GM18499 (cell line): ENCODE measurements at regions not wholly inside any gene's neighbourhood (a gene's known extent, or its start where the extent isn't known, plus 50 kb on each side); places are given as distances from the start of the nearest gene placed in this dataset.
"Not testable (repeated sequence)": the region's sequence is repeated elsewhere in the genome, so short reads cannot be mapped to it uniquely, and the experiment has no call there.

Experiments used
- ATAC-seq: cut with Tn5 transposase; IDR thresholded peaks from one replicate; pipeline ENCODE4 v1.9.1; 2021; ENCODE audit warnings: moderate number of reproducible peaks; ENCODE audit not compliant: insufficient read depth, unreplicated experiment

DNA sequence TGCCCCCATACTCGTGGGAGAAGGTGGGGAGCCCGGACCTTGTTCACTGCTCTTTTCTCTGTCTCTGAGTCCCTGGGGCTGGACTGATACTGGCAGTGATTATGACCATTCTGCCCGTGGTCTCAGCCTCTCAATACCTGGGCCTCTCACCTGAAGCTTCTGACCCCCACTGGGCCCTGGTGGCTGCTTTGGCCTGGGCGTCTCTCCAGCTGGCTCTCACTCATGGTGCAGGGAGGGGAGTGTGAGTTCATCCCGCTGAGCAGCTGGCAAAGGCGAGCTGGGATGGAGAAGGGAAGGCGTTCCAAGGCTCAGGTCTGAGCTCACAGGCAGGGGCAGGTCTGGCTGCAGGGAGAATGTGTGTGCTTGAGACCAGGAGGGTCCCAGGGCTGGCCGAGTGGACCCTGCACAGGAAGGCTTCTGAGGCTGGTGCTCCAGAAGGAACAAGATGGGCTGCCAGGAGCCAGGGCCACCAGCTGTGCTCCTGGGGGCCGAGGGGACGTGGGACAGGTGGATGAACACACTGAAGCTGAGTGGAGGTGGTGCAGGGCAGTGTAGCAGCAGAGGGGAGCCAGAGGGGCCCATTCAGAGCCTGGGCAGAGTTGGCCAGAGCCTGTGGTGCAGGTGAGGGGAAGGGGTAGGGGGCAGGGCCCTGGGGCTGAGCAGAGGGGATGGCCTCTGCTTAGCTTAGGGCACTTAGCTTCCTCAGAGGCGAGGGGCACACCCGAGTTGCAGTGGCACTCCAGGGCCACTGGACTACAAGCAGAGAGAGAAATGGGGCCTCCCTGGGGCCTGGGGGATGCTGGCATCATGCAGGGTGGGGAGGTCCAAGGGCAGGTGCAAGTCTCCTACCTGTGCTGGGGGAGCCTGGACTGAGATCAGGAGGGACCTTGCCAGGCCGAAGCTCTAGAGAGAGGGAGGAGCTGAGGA, 122.5 kb downstream of the TMEM121 start:
- not testable (repeated sequence) for ATAC-seq

DNA sequence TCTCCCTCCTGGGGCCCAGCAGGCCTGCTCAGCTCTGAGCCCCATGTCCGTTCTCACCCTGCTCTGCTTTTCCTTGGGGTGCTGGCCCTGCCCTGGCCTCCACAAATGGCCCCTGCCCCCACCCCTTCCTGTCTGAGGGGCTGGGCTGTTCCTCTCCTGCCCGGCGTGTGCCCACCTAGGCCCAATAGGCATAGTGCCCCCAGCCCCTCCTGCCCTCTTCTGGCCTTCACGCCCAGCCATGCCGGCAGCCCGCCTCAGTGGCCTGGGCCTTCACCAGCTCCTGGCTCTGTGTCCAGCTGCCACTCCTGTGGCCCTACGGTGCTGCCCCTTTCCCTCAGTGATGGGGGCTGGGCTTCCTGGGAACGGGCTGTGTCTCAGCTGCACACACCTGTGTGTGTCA, 125.9 kb downstream of the TMEM121 start:
- not testable (repeated sequence) for ATAC-seq

DNA sequence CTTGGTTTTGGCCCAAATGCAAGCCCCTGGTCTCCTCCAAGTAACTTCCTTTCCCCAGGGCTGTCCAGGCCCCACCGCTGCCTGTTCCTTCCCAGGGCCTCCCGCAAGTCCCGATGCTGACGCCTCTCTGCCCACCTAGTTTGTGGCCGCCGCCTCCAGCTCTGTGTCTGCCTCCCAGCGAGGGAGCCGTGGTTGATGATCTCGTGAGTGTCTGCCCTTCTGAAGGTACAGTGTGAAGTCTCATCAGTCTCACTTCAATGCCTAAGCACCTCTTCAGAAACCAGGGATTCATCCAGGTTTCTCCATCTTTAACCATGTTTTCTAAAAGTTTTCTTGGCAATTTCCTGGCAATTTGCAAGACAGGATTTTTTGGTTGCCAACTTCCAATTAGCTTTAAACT, 127.5 kb downstream of the TMEM121 start:
- not testable (repeated sequence) for ATAC-seq

DNA sequence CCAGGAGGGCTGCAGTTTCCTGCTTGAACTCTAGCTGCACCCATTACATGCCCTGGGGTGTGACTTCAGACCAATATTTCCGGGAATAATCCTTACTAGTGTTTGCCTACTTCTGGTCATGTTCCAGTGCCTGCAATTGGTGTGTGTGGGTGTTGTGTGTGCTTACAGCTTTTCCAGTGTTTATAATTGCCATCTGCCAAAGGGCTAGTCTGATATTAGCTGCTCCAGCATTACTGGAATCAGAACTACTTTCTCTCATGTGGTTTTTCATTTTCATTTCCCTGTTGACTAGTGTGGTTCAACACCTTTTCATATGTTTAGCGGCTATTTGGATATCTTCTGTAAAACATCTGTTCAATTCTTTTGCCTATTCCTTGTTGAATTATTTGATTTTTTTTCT, 132.9 kb downstream of the TMEM121 start:
- ATAC-seq, result not testable (repeated sequence)

DNA sequence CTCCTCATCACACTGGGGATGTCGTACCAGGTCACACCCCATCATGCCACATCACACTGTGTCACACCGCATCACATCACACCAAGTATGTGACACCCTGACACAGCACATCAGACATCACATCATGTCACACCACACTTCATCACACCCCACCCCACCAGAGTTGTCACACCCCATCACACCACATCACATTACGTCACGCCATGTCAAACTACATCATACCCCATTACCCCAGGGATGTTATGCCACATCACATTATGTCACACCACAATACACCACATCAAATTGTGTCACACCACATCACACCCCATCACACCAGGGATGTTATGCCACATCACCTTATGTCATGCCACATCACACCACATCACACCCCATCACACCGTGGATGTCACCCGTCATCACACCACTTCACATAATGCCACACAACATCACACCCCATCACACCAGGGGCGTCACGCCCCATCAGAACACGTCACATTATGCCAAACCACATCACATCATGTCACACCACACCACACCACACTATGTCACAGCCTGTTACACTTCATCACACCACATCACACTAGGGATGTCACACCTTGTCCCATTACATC, 133.6 kb downstream of the TMEM121 start:
- ATAC-seq, result no peak

DNA sequence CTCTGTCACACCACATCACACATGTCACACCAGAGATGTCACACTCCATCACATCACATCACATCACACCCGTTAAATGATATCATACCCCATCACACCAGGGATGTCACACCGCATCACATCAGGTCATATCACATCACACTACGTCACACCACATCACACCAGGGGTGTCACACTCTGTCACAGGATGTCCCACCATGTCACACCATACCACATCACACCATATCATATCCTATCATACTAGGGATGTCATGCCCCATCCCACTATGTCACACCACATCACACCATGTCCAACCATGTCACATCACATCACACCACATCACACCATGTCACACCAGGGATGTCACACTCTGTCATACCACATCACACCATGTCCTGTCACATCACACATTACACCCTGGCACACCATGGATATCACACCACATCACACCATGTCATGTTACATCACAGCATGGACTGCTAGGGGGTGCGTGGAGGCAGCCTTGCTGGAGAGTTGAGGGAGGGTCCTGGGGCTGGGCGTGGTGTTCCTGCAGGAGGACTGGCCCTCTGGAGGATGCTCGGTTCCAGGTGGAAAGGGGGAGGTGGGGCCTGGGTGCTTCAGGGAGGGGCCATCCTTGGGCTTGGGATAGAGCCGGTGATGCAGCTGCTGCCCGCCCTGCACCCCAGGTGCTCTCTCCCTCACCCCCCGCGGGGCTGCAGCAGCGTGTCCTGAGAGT, 134.6 kb downstream of the TMEM121 start:
- ATAC-seq, result no peak

DNA sequence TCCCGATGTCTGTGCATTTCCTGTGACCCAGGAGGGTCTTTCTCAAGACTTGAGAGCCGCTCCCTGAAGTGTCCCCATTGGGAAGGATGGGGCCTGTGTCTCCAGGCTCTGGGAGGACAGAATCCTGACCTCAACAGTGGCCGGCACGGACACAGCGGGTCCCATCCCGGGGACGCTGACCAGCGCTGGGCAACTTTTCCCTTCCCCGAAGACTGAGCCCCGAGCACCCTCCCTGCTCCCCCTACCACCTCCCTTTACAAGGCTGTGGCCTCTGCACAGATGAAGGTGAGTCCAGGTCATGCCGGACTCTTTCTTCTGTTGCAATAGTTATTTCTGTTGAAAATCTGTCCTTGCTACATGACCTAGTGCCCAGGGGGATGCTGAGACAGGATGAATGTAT, 135.7 kb downstream of the TMEM121 start:
- not testable (repeated sequence) for ATAC-seq

DNA sequence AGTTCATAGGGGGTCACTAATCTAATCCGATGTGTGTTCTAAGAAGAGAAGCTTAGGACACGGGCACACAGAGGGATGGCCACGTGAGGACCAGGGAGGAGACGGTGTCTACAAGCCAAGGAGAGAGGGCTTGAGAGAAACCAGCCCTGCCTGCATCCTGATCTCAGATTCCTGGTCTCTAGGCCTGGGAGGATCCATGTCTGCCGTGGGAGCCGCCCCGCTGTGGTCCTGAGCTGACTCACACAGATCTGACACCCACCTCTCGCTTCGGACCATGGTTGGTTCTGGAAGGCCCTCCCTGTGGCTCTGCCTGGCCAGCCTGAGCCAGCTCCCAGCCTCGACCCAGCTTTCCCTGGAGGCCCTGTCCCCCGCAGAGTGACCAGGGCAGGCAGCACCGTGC, 136.2 kb downstream of the TMEM121 start:
- not testable (repeated sequence) for ATAC-seq

DNA sequence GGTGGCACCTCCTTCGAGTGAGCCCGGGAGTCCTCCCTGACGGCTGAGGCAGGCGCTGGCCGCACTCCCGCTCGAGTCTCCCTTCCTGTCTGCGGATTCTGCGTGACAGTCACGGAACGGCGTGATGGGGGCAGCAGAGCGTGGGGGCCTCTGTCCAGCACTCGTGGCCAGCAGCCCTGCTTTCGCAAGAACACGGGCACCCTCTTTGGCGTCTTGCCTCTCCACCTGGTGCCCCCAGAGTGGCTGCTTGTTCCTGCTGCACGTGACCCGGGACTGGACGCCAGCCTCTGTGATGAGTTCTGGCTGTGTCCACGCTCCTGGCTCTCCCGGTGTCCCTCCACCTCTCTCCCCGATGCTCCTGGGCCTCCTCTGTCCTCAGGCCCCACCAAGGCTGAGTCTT, 136.9 kb downstream of the TMEM121 start:
- not testable (repeated sequence) for ATAC-seq

DNA sequence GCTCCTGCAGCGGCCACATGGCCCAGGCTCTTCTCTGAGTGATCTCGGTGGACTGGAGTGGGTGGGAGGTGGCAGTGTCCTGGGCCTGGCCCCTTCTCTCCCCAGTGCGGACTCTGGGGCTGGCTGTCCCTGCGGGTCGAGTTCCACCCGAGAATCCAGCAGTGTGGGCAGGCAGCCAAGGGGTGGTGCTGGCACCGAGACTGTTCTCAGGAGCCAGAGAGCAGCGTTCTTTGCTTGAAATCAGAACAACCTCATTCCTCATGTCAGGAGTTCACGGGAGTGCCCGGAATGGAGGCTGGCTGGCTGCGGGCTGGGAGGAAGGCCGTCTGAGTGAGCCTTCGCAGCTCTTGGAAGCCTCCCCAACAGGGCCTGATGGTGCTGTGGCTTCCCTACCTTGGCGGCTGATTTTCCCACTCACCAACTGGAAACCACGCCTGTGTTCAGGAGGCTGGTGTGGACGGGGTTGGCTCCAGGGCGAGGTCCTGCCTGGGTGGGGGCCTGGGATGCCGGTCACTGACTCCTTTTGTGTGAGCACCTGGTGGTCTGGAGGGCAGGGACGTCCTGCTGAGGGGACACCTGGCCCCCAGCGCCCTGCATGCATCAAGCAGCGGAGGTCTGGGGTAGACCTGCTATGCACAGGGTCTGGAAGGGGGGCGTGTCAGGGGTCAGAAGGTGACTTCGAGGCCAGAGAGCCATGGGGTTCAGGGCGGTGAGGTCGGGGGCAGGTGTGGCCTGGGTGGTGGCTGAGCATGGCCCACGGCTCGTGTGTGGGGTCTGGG, 137.6 kb downstream of the TMEM121 start:
- not testable (repeated sequence) for ATAC-seq

DNA sequence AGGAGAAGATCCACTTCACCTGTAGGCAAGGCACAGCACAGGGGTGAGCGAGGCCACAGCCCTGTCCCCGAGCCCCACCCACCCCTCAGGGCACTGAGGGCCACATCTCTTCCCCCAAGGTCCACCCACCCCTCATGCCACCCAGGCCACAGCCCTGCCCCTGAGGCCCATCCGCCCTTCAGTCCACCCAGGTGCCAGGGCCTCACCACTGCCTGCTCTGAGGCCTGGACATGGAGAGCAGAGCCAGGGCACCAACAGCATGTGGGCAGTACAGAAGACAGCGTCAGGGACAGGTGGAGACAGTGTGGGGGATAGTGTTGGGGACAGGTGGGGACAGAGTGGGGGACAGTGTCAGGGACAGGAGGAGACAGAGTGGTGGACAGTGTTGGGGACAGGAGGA, 138.3 kb downstream of the TMEM121 start:
- ATAC-seq, result no peak

DNA sequence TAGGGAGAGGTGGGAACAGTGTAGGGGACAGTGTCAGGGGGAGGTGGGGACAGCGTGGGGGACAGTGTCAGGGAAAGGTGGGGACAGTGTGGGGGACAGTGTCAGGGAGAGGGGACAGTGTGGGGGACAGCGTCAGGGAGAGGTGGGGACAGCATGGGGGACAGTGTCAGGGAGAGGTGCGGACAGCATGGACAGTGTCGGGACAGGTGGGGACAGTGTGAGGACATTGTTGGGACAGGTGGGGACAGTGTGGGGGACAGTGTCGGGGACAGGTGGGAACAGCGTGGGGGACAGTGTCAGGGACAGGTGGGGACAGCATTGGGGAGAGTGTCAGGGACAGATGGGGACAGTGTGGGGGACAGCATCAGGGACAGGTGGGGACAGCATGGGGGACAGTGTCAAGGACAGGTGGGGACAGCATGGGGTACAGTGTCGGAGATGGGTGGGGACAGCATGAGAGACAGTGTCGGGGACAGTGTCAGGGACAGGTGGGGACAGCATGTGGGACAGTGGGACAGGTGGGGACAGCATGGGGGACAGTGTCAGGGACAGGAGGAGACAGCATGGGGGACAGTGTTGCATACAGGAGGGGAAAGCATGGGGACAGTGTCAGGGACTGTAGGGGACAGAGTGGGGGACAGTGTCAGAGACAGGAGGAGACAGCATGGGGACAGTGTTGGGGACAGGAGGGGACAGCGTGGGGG, 139.0 kb downstream of the TMEM121 start:
- ATAC-seq, result no peak

DNA sequence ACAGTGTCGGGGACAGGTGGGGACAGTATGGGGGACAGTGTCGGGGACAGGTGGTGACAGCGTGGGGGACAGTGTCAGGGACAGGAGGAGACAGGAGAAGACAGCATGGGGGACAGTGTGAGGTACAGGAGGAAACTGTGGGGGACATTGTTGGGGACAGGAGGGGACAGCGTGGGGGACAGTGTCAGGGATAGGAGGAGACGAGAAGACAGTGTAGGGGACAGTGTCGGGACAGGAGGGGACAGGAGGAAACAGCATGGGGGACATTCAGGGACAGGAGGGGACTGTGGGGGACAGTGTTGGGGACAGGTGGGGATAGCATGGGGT, 139.5 kb downstream of the TMEM121 start:
- ATAC-seq, result no peak

DNA sequence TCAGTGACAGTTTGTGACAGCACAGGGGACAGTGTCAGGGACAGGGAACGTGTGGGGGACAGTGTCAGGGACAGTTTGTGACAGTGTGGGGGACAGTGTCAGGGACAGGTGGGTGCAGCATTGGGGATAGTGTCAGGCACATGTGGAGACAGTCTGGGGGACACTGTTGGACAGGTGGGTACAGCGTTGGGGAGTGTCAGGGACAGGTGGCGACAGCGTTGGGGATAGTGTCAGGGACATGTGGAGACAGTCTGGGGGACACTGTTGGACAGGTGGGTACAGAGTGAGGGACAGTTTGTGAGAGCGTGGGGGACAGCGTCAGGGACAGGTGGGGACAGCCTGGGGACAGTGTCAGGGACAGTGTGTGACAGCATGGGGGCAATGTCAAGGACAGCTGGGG, 140.0 kb downstream of the TMEM121 start:
- ATAC-seq, result no peak

DNA sequence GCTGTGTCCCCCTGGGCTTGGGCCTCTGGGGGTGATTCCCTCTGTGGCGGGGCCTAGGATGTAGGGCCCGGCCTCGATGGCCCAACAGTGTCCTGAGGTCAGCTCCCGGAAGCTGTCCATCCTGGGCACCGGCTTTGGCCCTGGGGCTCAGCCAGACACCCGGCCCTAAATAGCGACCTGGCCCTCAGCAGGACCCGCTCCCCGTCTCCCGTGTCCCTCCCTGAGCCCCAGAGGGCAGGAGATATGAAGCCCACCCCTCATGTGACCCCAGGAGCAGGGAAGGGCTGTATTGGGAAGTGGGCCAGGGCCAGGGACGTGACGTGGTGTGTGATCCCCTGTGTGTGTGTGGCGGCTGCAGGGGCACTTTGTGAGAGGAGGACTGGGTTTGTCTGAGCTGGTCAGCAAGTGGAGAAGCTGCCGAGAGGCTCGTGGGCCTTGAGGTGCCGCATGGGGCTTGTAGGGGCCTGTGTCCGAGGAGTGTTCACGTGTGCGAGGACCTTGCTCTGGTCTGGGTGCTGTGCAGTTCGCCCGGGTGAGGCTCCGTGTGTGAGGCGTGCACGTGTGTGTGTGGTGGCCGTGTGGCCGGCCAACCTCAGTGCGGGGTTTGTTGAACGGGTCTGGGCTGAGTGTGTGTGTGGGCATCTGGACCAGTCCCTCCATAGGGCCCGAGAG, 140.7 kb downstream of the TMEM121 start:
- not testable (repeated sequence) for ATAC-seq

DNA sequence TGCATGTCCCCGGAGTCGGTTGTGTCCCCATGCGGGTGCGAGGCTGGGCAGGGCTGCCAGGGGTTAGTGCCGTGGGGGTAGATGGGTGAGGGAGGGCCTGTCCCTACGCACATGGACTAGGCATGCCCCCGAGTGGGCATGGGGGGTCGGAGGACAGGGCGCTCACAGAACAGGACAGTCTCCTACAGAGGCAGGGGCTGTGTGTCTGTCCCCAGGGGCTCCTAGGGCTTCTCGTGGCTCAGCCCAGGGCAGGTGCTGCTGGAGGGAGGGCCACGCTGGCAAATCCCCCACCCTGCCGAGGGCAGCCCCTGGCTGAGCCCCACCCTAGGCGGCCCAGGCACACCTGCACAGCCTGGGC, 141.3 kb downstream of the TMEM121 start:
- ATAC-seq, result not testable (repeated sequence)

DNA sequence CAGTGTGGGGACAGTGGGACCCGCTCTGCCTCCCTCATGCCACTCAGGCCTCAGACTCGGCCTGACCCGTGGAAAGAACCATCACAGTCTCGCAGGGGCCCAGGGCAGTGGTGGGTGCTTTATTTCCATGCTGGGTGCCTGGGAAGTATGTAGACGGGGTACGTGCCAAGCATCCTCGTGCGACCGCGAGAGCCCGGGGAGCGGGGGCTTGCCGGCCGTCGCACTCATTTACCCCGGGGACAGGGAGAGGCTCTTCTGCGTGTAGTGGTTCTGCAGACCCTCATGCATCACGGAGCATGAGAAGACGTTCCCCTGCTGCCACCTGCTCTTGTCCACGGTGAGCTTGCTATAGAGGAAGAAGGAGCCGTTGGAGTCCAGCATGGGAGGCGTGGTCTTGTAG, 141.6 kb downstream of the TMEM121 start:
- not testable (repeated sequence) for ATAC-seq

DNA sequence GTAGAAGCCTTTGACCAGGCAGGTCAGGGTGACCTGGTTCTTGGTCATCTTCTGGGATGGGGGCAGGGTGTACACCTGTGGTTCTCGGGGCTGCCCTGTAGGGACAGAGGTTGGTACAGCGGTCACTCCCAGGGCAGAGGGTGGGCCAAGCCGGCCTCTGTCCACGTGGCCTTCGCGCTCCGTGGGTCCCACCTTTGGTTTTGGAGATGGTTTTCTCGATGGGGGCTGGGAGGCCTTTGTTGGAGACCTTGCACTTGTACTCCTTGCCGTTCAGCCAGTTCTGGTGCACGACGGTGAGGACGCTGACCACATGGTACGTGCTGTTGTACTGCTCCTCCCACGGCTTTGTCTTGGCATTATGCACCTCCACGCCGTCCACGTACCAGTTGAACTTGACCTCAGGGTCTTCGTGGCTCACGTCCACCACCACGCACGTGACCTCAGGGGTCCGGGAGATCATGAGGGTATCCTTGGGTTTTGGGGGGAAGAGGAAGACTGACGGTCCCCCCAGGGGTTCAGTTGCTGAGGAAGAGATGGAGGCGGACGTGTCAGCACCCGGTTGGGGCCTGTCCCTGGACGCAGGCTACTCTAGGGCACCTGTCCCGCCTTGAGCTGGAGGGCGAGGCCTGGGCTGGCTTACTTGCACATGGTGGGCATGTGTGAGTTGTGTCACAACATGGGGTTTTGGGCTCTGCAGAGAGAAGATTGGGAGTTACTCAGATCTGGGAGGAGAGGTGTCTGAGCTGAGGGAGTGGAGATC, 142.3 kb downstream of the TMEM121 start:
- not testable (repeated sequence) for ATAC-seq

DNA sequence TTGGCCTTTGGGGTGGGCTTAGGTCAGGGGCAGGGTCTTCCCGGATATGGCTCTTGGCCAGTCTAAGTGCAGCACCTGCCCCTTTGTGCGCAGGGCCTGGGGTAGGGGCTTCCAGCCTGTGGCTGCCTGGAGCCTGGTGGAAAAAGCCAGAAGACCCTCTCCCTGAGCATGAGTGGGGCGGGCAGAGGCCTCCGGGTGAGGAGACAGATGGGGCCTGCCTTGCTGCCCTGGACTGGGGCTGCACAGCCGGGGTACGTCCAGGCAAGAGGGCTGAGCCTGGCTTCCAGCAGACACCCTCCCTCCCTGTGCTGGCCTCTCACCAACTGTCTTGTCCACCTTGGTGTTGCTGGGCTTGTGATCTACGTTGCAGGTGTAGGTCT, 142.8 kb downstream of the TMEM121 start:
- ATAC-seq, result not testable (repeated sequence)
